ENCODE measurements at regions not wholly inside any gene's neighbourhood (a gene's known extent, or its start where the extent isn't known, plus 50 kb on each side); places are given as distances from the start of the nearest gene placed in this dataset.

GRCh38 chr14:96706893-96707292 lies 90.3 kb upstream of the VRK1 start:
- TF ChIP-seq CTCF (optimal IDR thresholded peaks at IDR 0.05 in 1 of 3, IDR thresholded peaks at IDR 0.05 in 1 of 3, conservative IDR thresholded peaks at IDR 0.05 in 1 of 3; ENCODE audit: extremely low read depth in 1 of 3, insufficient read depth in 2 of 3, low read length in 3 of 3): no peak
- no peak for TF ChIP-seq EZH2 (IDR thresholded peaks at IDR 0.05; ENCODE audit: low read length)

All from keratinocyte (primary cell).